HFFc6 (cell line): ENCODE measurements at regions not wholly inside any gene's neighbourhood (a gene's known extent, or its start where the extent isn't known, plus 50 kb on each side); places are given as distances from the start of the nearest gene placed in this dataset.
A peak's percentile ranks its signal among the peaks of the same experiment; 100 is the strongest.

Experiments
- DNase-seq: peaks from one replicate; pipeline ENCODE4 v3.0.0-alpha.2; 2018
- H3K27ac Mint-ChIP-seq: 2 replicates; pipeline ENCODE4 v1.8.0; 2020; ENCODE audit warnings: mild to moderate bottlenecking, mixed read lengths
- H3K27me3 Mint-ChIP-seq: 2 replicates; pipeline ENCODE4 v1.8.0; 2021; ENCODE audit warnings: mild to moderate bottlenecking, moderate library complexity, mixed read lengths; ENCODE audit not compliant: insufficient read depth
- H3K36me3 Mint-ChIP-seq: 2 replicates; pipeline ENCODE4 v1.8.0; 2021; ENCODE audit warnings: low read depth, mixed read lengths
- H3K4me1 Mint-ChIP-seq: 2 replicates; pipeline ENCODE4 v1.8.0; 2020; ENCODE audit warnings: low read depth, mixed read lengths
- H3K4me3 Mint-ChIP-seq: 2 replicates; pipeline ENCODE4 v1.8.0; 2020; ENCODE audit warnings: mild to moderate bottlenecking, moderate library complexity, mixed read lengths
- H3K9me3 Mint-ChIP-seq: 2 replicates; pipeline ENCODE4 v1.8.0; 2020; ENCODE audit warnings: mild to moderate bottlenecking, mixed read lengths
- CTCF ChIP-seq: fragments of 200-600 bp; sonication (generic); IDR thresholded peaks from 2 replicates; pipeline ENCODE4 v1.5.0; 2021; ENCODE audit warnings: antibody characterized with exemption, mild to moderate bottlenecking

- no peak for TF ChIP-seq CTCF
- no peak overlapping the region; the same call in none of the 2 replicates for H3K4me3 Mint-ChIP-seq
- no peaks in the 10 kb centered on the region for H3K9me3 Mint-ChIP-seq
- H3K4me1 Mint-ChIP-seq: peaks cover 30% of the 10 kb centered on the region
- no peaks in the 10 kb centered on the region for H3K36me3 Mint-ChIP-seq
- no peak for DNase-seq
- H3K27me3 Mint-ChIP-seq: peaks cover 12% of the 10 kb centered on the region
- H3K27ac Mint-ChIP-seq: no peak overlapping the region
These were observed 59.6 kb upstream of the SALL4 start for GRCh38 chr20:51861726-51862466.

DNA sequence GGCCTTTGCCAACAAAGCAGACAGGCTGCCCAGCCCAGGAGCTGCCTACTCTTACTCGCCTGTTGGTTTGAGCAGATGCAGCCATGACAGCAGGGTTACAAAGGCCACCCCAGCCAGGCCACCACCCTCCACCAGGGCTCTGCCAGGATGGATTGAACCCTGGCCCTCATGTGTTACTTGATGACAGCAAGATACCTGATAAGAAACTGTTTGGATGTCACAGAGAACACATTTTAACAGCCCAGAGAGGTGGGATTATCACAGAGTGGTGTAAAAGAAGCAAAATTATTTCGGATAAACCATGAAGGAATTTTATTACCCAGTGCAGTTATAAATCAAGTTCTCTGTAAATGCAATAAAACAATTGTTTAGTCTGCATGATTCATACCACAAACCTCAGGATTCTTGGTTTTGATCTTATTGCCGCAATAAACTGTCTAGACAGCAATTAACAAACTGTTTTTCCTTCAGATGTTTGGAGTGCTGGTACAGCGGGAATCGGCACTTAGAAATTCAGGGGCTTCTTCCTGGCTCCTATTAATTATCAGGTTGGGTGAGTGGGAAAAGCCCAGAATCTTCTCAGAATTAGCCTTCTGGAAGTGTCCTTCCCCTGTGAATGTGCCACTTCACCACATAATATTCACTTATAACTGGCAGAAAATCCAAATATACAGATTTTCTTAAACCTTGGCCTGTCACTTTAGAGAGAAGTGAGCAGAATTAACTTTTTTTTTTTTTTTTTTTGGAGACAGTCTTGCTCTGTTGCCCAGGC lies 58.0 kb upstream of the SALL4 start:
- peak; percentile 82 for DNase-seq
- Mint-ChIP-seq H3K4me1 (peaks cover 30% of the 10 kb centered on the region), H3K27me3 (peaks cover 10% of the 10 kb centered on the region), H3K4me3 (no peak overlapping the region), H3K9me3 (no peaks in the 10 kb centered on the region), H3K36me3 (no peaks in the 10 kb centered on the region), H3K27ac (no peak overlapping the region)
- TF ChIP-seq CTCF: no peak

- no peak for TF ChIP-seq CTCF
- no peak overlapping the region for H3K4me3 Mint-ChIP-seq
- peaks cover 5% of the 10 kb centered on the region; the same call in 1 of the 2 replicates for H3K27me3 Mint-ChIP-seq
- peaks cover 12% of the 10 kb centered on the region for H3K4me1 Mint-ChIP-seq
- no peak overlapping the region for H3K27ac Mint-ChIP-seq
- no peak for DNase-seq
- H3K9me3 Mint-ChIP-seq: no peaks in the 10 kb centered on the region
- H3K36me3 Mint-ChIP-seq: no peaks in the 10 kb centered on the region
These were observed 54.1 kb upstream of the SALL4 start for GRCh38 chr20:51856432-51856831.

- Mint-ChIP-seq H3K36me3 (no peaks in the 10 kb centered on the region), H3K27ac (no peak overlapping the region), H3K4me1 (peaks cover 4% of the 10 kb centered on the region), H3K4me3 (no peak overlapping the region), H3K27me3 (peaks cover 5% of the 10 kb centered on the region; the same call in 1 of the 2 replicates), H3K9me3 (no peaks in the 10 kb centered on the region)
- TF ChIP-seq CTCF: no peak
- no peak for DNase-seq
These were observed 52.6 kb upstream of the SALL4 start for GRCh38 chr20:51854921-51855320.
